ENCODE measurements at regions not wholly inside any gene's neighbourhood (a gene's known extent, or its start where the extent isn't known, plus 50 kb on each side); places are given as distances from the start of the nearest gene placed in this dataset.
"Not testable (repeated sequence)": the region's sequence is repeated elsewhere in the genome, so short reads cannot be mapped to it uniquely, and the experiment has no call there.

DNA sequence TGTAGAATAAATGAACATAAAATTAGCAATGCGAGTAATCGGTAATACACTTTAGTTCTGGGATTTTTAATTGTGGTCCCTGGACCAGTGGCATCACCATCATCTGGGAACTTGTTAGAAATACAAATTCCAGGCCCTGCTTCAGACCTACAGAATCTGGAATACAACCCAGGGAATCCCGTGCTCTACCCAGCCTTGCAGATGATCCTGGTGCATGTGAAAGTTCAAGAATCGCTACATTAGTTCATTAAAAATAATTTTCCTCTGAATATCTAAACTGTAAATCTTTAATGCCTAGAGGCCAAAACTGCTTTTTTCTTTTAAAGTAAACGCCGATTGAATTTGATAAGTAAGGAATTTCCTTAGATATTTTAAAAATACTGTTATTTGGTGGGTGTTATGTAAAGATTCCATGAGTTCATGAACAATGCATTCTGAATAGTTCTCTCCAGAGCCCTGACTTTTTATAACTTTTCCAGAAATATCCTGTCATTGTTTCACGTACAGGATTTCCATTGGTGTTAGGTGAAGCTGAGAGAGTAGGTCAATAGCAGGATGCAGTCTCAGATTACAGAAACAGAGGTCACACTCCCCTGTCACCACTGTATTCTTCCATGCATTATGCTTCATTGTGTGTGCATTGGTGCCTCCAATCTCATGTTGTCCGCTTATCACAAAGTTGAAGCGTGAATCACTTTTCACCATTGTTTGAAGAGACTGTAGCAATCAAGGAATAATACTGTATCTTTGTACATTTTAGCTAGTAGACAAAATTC, 596.5 kb upstream of the KLF12 start:
- DNase-seq (ENCODE audit: low read depth in 2 of 2) = no peak

GRCh38 chr13:74726206-74726605, 592.0 kb upstream of the KLF12 start:
- DNase-seq (ENCODE audit: low read depth in 2 of 2) = no peak

- DNase-seq (ENCODE audit: low read depth in 2 of 2) = not testable (repeated sequence)
Measured at GRCh38 chr13:74718232-74718842, 584.1 kb upstream of the KLF12 start.

GRCh38 chr13:74715718-74716117, 581.5 kb upstream of the KLF12 start:
- DNase-seq (ENCODE audit: low read depth in 2 of 2) = no peak

DNA sequence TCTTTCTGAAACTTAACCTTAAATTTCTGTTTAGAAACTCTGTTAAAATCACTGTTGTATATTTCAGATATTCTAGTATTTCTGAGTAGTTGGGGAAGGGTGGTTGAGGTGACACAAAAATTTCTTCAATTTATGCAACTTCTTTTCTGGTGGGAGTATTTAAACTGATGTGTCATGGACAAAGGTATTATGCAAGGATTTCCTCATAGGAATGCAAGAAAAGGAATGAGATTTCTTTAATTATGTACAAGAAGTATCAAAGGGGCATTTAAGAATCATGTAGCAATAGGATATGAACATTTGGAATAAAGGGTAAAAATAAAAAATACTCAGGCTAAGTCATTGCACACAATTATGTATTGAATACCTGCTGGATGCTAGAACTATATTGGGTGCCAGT, 575.8 kb upstream of the KLF12 start:
- DNase-seq (ENCODE audit: low read depth in 2 of 2) = no peak

DNA sequence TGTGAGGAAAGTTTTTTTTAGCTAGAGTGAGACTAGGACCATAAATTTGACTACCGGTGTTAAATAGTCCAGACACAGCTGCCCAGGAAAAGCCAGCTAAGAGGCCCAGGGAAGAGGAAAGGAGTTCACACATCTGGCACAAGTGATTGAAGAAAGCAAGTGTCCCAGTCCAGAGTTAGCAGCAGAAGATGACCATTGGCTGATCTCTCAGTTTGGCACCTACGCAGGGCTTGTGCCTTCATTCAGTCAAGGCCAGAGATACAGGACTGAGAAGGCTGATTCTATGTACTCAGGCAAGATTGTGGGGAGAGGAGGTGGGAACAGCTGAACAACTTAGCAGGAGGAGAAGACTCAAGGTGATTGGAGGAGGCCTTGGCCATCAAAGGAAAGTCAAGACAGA, 575.0 kb upstream of the KLF12 start:
- no peak for DNase-seq (ENCODE audit: low read depth in 2 of 2)

DNA sequence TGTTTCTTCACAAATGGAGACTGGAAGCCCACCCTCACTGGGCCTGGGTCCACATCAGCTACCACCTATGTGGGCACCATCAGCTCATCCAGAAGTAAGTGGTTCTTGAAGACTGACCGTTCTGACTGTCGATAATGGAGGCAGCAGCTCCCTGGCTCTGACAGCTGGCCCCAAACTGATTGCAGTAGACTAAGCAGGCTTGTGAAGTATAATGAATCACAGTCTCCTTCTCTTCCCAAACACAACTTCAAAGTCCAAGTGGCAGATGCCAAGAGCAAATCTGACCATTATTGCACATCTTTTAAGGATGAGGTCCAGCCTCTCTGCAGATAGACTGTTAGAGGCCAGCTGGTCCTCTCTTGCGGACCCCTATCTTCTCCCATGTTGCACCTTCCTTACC, 574.4 kb upstream of the KLF12 start:
- no peak for DNase-seq (ENCODE audit: low read depth in 2 of 2)

DNA sequence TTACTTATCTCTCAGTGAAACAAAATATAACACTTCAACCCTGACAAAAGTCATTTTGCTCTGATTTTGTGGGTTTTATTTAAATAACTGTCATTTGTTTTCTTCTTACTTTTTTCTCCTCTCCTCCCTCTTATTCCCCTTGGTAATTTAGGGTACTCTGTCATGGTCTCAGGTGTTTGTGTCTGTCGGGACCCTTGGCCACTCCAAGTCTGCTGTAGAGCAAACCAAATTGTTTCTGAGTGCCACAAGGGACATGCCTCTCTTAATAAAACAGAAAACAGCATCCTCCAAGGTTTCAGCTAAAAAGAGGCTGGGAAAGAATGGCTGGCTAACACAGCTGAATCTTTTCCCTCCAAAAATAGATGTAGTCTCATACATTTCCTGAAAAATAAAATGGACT, 573.1 kb upstream of the KLF12 start:
- DNase-seq (ENCODE audit: low read depth in 2 of 2) = no peak

DNA sequence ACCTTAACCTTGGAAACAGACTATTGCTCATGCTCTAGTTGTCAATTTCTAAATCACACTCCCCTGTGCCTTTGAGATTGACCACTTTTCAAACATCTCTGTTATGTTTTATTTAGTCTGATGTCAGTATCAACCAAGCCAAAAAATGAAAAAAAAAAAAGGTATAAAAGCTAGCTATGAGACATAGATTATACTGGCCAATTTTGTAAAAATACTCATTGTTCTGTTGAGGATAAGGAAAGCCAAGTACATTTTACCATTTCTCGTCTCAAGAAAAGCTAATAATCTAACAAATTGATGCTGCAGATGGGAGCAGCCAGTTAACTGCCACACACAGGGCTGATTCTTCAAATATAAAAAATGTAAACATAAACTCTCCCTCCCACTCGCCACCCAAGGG, 572.6 kb upstream of the KLF12 start:
- DNase-seq (ENCODE audit: low read depth in 2 of 2) = no peak

GRCh38 chr13:74705438-74705837, 571.2 kb upstream of the KLF12 start:
- no peak for DNase-seq (ENCODE audit: low read depth in 2 of 2)

GRCh38 chr13:74703855-74704387, 569.7 kb upstream of the KLF12 start:
- no peak for DNase-seq (ENCODE audit: low read depth in 2 of 2)

DNA sequence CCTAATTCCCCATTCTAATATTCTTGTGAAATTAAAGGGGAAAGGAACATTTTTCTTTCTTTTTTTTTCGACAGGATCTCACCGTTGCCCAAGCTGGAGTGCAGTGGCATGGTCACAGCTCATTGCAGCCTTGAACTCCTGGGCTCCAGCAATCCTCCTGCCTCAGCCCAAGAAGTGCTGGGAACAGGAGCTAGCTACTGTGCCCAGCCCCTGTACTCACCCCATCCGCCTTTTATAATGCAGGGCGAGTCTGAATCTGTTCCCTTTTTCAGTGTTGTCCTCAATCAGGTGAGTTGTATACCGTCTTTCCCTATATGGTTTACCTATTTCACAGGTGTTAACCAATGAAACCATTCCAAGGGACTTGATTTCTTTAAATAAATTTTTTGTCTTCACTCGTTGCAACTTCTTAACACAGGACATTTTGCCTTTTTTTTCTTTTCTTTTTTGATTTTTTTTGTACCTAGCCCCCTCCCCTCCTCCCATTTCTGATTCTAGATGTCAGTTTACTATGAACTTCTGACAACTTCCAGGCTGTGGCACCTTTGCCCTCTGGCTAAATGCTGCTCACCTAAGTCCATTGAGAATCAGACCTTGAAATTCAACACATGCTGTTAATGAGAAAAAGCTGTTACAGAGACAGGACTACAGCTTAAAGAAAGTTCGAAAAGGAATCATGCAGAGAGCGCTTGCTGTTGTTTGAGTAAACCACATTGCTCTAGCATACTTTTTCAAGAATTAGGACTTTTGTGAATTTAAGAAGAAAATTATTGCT, 562.1 kb upstream of the KLF12 start:
- DNase-seq (ENCODE audit: low read depth in 2 of 2) = no peak

DNA sequence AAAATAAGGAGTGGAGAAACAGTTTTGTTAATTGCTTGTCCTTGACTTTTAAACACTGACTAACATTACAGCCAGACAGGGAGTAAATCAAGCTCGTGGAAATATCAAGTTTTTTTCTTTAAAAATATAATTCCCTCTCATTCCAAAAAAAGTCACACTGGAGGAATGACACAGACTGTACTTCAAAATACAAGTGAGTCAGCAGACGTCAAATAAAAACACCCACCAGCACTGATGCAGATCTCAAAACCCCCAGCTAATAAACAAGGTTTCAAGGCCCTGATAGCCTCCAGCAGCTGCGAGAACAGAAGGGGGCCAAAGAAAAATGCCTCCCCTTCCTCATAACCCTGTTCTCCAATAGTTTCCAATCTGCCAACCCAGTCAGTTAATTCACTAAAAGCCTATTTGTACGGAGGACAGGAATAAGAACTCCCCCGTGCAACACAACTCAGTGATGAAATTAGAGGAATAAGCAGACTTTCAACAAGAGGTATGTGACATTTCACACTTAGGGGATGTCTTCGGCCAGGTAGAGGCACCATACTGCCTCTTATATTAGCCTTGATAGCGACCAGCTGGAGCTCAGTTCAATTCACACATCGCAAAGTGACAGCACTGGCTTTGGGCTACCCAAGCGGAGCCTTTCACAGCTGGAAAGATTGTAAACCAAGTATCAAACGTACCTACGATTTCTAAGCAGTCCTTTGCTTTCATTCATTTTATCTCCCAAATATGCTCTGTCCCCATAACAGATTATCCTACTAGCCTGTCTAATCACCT, 561.0 kb upstream of the KLF12 start:
- DNase-seq (ENCODE audit: low read depth in 2 of 2) = no peak

DNA sequence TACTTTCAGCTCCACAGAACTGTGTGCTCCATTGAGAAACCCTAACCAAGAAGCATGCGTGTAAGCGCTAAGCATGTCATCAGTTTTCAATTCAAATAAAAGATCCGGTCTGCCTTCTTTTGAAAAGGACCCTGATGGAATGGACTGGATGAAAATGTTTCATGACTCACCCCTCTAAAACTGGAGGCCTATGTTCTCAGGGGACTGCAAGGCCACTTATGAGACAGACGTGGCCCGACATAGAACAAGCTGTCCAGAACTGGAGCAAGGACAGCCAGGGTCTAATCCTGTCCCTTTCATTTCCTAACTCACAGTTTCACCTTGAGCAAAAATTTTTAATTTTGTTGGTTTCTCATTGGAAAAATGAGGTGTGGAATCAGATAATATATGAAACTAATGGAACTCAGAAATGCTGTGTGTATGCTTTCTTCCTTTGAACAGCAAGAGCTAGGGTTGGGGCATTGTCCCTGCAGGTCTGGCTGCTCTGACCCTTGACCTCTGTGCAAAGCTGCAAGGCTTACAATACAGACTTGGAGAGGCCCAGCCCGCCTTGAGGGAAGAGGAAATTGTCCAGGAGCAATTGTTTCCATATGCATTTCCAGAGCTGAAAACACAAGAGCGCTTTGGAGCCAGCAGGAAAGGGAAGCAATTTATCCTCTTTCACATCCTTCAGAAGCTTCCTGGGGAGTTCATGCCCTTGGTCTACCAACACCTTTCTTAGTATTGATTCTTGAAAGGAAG, 553.4 kb upstream of the KLF12 start:
- no peak for DNase-seq (ENCODE audit: low read depth in 2 of 2)

DNA sequence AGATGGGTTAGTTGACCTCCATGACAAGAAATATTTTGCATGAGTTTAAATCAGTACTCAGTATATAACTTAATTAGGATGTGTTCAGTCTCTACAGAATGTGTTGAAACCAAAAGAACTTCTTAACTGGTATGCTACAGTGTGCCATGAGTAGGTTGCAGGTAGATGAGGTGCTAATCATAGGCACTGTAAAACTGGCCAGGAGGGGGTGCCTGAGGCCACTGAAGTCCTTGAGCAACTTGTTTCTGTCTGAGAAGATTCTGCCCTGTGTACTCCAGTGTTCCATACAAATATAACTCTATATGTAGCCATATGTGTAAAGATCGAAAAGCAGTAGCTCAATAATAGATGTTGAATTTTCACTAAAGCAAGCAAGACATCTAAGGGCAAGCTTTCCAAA, 549.2 kb upstream of the KLF12 start:
- DNase-seq (ENCODE audit: low read depth in 2 of 2) = no peak

DNA sequence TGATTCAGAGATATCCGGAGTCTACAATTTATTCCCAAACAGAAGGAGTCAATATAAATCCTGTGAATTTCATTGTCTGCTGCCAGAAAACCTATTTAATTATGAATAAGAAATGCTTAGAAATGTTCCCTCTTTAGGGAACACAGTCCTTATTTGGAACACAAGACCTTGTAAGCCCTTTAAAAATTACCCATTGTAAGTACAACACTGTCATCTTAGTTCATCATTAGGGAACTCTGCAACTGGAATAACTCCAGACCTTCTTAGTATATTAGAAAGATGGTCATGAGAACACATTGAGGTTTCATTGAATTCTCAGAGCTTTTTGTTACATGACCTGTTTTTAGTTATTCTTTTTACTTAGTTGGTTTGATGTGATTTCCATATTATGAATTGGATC, 548.5 kb upstream of the KLF12 start:
- no peak for DNase-seq (ENCODE audit: low read depth in 2 of 2)

DNA sequence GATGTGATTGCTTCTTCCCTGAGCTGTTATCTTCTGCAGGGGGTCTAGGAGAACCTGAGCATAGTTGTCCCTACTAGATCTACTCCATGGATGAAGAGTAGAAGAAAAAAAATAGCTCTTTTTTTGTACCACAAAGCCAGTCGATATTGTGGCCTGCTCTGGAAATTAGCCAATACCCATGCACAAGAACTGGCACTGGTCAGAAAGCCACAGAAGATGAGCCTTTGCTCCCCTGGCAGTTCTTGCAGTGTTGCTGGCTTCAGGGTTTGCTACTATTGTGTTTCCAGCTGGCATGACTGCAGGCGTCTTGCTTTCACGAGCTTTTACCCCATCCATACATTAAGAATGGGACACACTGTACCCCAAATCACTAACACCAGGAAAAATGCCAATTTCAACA, 547.7 kb upstream of the KLF12 start:
- DNase-seq (ENCODE audit: low read depth in 2 of 2) = no peak

- DNase-seq (ENCODE audit: low read depth in 2 of 2) = no peak
Measured at GRCh38 chr13:74678308-74678965, 544.2 kb upstream of the KLF12 start.

GRCh38 chr13:74675972-74676371, 541.8 kb upstream of the KLF12 start:
- DNase-seq (ENCODE audit: low read depth in 2 of 2) = no peak

DNA sequence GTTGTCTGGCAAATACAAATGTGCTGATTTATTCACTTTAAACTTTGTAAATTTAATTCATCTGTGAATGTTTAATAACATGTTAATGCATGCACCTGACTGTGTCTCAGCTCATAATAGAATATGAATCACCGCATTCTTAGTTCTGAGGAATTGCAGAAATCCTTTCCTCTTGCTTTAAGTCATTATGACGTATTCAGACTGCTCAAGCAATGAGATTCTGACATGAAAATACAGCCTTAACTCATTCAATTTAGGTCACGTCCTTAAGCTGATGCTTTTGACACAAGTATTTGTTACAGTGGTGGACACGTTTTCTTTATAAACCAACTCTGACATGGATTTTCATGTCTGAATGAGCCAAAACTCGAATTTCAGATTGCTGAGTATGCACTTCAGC, 541.0 kb upstream of the KLF12 start:
- DNase-seq (ENCODE audit: low read depth in 2 of 2) = no peak

- DNase-seq (ENCODE audit: low read depth in 2 of 2) = no peak
Measured at GRCh38 chr13:74674720-74675119, 540.5 kb upstream of the KLF12 start.

Data from stimulated activated CD4-positive, alpha-beta T cell treated with anti-CD3 and anti-CD28 coated beads, Interleukin-1b, Interleukin-23, amount 100 ng/mL, for 4 hours (primary cell).